Heart right ventricle (tissue), 16 donors: ENCODE measurements at regions not wholly inside any gene's neighbourhood (a gene's known extent, or its start where the extent isn't known, plus 50 kb on each side); places are given as distances from the start of the nearest gene placed in this dataset.

ENCODE experiments used
- ATAC-seq, 8 donors: fragments of 200-7000 bp; cut with Tn5 transposase; one replicate each; pipeline ENCODE4 v1.9.1; 2020; ENCODE audit warnings: mild to moderate bottlenecking in 8 of 8, moderate library complexity in 8 of 8, moderate number of reproducible peaks in 1 of 8
- DNase-seq, 2 donors: peaks; one replicate each; pipeline ENCODE4 v3.0.0-alpha.2; 2020
- H3K27ac ChIP-seq, 10 donors: fragments of 200-600 bp; sonication (generic) in 2 of 10; one replicate each; pipeline versions ENCODE4 v1.5.0 to v1.8.0; 2020 to 2022; ENCODE audit warnings: mild to moderate bottlenecking in 3 of 10
- H3K27me3 ChIP-seq, 7 donors: fragments of 200-600 bp; one replicate each; pipeline ENCODE4 v1.8.0; 2021 to 2022; ENCODE audit warnings: mild to moderate bottlenecking in 2 of 7
- H3K36me3 ChIP-seq, 9 donors: fragments of 200-600 bp; sonication (generic) in 1 of 9; one replicate each; pipeline versions ENCODE4 v1.5.0 to v1.8.0; 2020 to 2022; ENCODE audit warnings: mild to moderate bottlenecking in 2 of 9
- H3K4me1 ChIP-seq, 9 donors: fragments of 200-600 bp; sonication (generic) in 1 of 9; one replicate each; pipeline versions ENCODE4 v1.5.0 to v1.8.0; 2020 to 2022; ENCODE audit warnings: mild to moderate bottlenecking in 4 of 9
- H3K4me3 ChIP-seq, 10 donors: fragments of 200-600 bp; sonication (generic) in 2 of 10; one replicate each; pipeline versions ENCODE4 v1.5.0 to v1.8.0; 2020 to 2022; ENCODE audit warnings: mild to moderate bottlenecking in 7 of 10, moderate library complexity in 2 of 10
- H3K9me3 ChIP-seq, 11 donors: fragments of 200-600 bp in 10 of 11; sonication (generic) in 2 of 11; one replicate each; pipeline versions ENCODE4 v1.5.0 to v1.8.0; 2013 to 2022; ENCODE audit warnings: mild to moderate bottlenecking in 2 of 11, control low read depth in 1 of 11, moderate library complexity in 1 of 11
- WGBS, 2 donors: extraction: QIAGEN DNeasy Blood & Tissue Kit; methylation state at CpG; one replicate each; pipeline ENCODE4 v1.1.7; 2013; ENCODE audit warnings: inconsistent platforms in 1 of 2; 5-methylcytosine and 5-hydroxymethylcytosine counted together
- intact Hi-C, 10 donors: fragments of 100-400 bp; cut with DNase I; formaldehyde crosslinking; loops; one replicate each; pipeline versions ENCODE4 v1.11.1 to v1.14.2; 2022
- TF ChIP-seq, protein P1 (sequence below), 9 donors: fragments of 200-600 bp; sonication (generic) in 2 of 9; IDR thresholded peaks; one replicate each; pipeline versions ENCODE4 v1.5.0 to v1.8.0; 2021 to 2022; ENCODE audit warnings: antibody characterized with exemption in 9 of 9, mild to moderate bottlenecking in 5 of 9, moderate library complexity in 1 of 9
- donor health status: Arrhythmogenic right ventricular cardiomyopathy.
- donor health status: ischemic (EF 13 %, LVEDD 7.1; RV severe dilation, severe dysfunction).
- donor health status: healthy with polysubstance abuse.
- donor health status: DM: no; HTN: yes; CAD: no.
- donor health status: DM: no; HTN: no; CAD: no.
- donor health status: ischemic (EF 25% LVEDD 6.9; RV normal size, moderate dysfunction).
- donor health status: ischemic (EF 25% LVEDD 5.7; RV mildly dilated, moderate dysfunction).
- donor health status: healthy.
- donor health status: DM: yes; HTN: yes; CAD: no.
- donor health status: Ischemic cardiomyopathy.
- donor health status: ischemic (EF 35%, LVEDD 5.7; RV mildly dilated, moderate dysfunction).
- donor health status: nonischemic (EF 11% LVEDD 7.7; RV severe dilation, severe dysfunction).
- donor health status: DM: yes; HTN: yes; CAD: no.
- donor health status: PGD.
- donor health status: ischemic (EF 29% LVEDD 5.4; RV normal size, mild dysfunction).
- donor health status: nonischemic (EF 23%, LVEDD 6.1; RV moderate dilation, normal function).

DNA sequence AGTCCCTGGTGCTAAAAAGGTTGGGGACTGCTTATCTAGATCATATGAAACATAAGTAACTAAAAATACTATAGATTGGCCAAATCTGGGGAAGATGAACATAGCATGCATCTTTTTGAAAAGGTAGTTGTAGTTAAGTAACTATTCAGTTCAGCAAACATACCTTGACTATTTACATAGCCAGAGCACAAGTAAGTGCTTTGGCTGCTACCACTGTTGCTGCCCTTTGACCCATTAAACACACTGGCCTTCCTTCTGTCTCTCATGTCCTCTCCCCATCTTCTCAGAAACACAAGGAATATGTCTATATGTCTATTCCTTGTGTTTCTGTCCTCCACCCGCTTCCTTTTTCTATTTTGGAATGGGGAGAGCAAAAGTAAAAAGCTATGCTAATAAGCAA is 87.9 kb upstream of the SPRY1 start:
- 98% methylated on average over 1 of the region's 1 CpG for WGBS, 2 donors

DNA sequence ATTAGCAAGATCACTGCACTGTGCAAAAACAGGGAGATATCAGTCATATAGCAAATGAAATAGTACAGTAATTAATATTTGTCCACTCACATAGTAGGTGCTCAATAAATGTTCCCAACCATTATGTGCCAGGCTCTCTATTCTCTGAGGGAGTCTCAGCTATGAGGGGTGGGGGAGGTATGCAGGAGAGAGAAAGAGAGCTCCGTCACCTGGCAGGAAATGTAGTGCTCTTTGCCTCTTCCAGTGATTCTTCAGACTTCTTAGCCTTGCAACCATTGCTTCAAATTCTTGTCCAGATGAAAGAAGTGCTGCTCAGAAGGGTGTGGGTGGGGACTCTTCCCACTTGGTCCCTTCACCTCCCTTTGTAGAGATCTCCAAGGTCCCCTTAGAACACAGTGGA is 84.5 kb upstream of the SPRY1 start:
- Histone ChIP-seq H3K9me3 (no peaks in the 10 kb centered on the region), H3K27ac (no peak overlapping the region), H3K4me1 (no peaks in the 10 kb centered on the region), H3K36me3 (peaks cover 0 to 7% (median 0%) of the 10 kb centered on the region in 9 donors), H3K4me3 (no peak overlapping the region), H3K27me3 (no peaks in the 10 kb centered on the region)
- no peak for ATAC-seq
- 92 to 94% methylated on average over 1 of the region's 1 CpG for WGBS, 2 donors
- intact Hi-C loops = no loop called here
- TF ChIP-seq, protein P1, sequence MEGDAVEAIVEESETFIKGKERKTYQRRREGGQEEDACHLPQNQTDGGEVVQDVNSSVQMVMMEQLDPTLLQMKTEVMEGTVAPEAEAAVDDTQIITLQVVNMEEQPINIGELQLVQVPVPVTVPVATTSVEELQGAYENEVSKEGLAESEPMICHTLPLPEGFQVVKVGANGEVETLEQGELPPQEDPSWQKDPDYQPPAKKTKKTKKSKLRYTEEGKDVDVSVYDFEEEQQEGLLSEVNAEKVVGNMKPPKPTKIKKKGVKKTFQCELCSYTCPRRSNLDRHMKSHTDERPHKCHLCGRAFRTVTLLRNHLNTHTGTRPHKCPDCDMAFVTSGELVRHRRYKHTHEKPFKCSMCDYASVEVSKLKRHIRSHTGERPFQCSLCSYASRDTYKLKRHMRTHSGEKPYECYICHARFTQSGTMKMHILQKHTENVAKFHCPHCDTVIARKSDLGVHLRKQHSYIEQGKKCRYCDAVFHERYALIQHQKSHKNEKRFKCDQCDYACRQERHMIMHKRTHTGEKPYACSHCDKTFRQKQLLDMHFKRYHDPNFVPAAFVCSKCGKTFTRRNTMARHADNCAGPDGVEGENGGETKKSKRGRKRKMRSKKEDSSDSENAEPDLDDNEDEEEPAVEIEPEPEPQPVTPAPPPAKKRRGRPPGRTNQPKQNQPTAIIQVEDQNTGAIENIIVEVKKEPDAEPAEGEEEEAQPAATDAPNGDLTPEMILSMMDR (IDR thresholded peaks at IDR 0.05) = no peak
- no peak for DNase-seq

More for the DNA sequence above, 87.9 kb upstream of the SPRY1 start:
- Histone ChIP-seq H3K4me1 (peaks cover 0 to 5% (median 0%) of the 10 kb centered on the region in 9 donors), H3K36me3 (no peaks in the 10 kb centered on the region), H3K9me3 (no peaks in the 10 kb centered on the region), H3K4me3 (no peak overlapping the region), H3K27me3 (no peaks in the 10 kb centered on the region), H3K27ac (no peak overlapping the region)
- intact Hi-C loops = no loop called here
- ATAC-seq (no peak), DNase-seq (no peak)
- TF ChIP-seq, protein P1 (IDR thresholded peaks at IDR 0.05) = no peak

DNA sequence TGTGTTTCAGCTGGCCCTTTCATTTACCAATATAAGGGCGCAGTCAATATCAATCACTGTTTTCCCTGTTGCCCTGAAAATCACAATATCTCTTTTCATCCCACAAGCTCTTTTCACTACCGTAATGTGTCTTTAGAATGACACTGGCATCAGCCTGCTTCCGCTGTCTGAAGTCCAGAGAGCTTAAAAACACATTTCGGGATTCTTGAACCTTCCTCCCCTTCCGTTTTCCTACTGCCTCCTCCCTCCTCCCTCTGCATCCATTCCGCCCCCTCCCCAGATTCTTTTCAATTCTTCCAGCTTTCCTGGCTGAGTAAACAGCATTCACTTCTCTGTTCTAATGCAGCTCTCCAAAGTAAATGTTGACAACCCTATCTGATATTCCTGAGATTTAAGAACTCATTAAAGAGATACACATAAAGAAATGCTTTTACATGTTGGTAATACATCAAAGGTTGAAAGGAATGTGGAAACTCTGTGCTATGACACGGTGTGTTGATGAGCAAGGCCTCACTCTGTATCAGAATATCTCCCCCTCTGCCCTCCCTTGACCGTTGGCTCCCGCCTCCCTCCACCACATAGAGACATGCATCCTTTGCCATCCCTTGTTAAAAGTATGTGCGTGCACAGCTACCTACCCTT is 83.5 kb upstream of the SPRY1 start:
- intact Hi-C loops = no loop called here
- no peak for ATAC-seq
- H3K36me3 ChIP-seq = peaks cover 0 to 7% (median 0%) of the 10 kb centered on the region in 9 donors
- no peak overlapping the region for H3K4me3 ChIP-seq
- no peak overlapping the region for H3K27ac ChIP-seq
- no peaks in the 10 kb centered on the region for H3K4me1 ChIP-seq
- no peak for DNase-seq
- no peaks in the 10 kb centered on the region for H3K9me3 ChIP-seq
- whole genome bisulfite sequencing, 2 donors = 76 to 82% methylated on average over 10 of the region's 10 CpGs
- H3K27me3 ChIP-seq = no peaks in the 10 kb centered on the region
- TF ChIP-seq, protein P1 (IDR thresholded peaks at IDR 0.05) = no peak

DNA sequence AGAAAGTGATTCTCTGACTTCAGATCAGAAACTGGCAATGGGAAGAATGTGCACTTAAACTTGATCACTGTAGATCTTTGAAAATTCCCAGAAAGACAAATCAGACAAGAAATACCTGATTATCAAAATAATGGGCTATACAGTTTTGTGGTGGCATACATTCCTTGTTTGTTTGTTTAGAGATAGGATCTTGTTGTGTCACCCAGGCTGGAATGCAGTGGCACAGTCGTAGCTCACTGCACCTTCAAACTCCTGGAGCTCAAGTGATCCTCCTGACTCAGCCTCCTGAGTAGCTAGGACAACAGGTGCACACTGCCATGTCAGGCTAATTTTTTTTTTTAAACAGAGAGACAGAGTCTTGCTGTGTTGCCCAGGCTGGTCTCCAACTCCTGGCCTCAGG is 81.0 kb upstream of the SPRY1 start:
- intact Hi-C loops = no loop called here
- DNase-seq (no peak), ATAC-seq (no peak)
- Histone ChIP-seq H3K36me3 (peaks cover 0 to 7% (median 0%) of the 10 kb centered on the region in 9 donors), H3K27me3 (no peaks in the 10 kb centered on the region), H3K27ac (no peak overlapping the region), H3K4me3 (no peak overlapping the region), H3K4me1 (no peaks in the 10 kb centered on the region), H3K9me3 (peaks cover 0 to 9% (median 0%) of the 10 kb centered on the region in 11 donors)
- 98 to 100% methylated on average over 1 of the region's 1 CpG for WGBS, 2 donors
- TF ChIP-seq, protein P1 (IDR thresholded peaks at IDR 0.05) = no peak
